ENCODE measurements at regions not wholly inside any gene's neighbourhood (a gene's known extent, or its start where the extent isn't known, plus 50 kb on each side); places are given as distances from the start of the nearest gene placed in this dataset.

GRCh38 chr5:34475249-34475966 is 180.7 kb upstream of the RAI14 start:
- H3K9me2 ChIP-seq (ENCODE audit: insufficient read depth): no peaks in the 10 kb centered on the region
- no peak for TF ChIP-seq EZH2 (IDR thresholded peaks at IDR 0.05; ENCODE audit: low read depth)
- TF ChIP-seq CTCF (conservative IDR thresholded peaks at IDR 0.05): no peak
- CTCF ChIA-PET: interaction anchor here (0.8 to 1.5 kb wide), 5 partner anchors 13 to 440 kb away, joined by 3 to 7 read pairs (median 3); partner anchors contain the start of genes BRIX1 and RAD1
- POLR2A ChIA-PET (ENCODE audit: unreplicated experiment): interaction anchor here (0.7 kb wide), 1 partner anchor 377 kb away, joined by 5 read pairs; no protein-coding TSS in a partner anchor
- DNase-seq: no peak
- no peaks in the 10 kb centered on the region for H3K36me3 ChIP-seq (ENCODE audit: low read depth)
- H4K20me1 ChIP-seq (ENCODE audit: insufficient read depth): no peaks in the 10 kb centered on the region
- no peaks in the 10 kb centered on the region for H3K27me3 ChIP-seq (ENCODE audit: insufficient read depth, low read depth)
- intact Hi-C loops (cut with micrococcal nuclease; ENCODE audit: unreplicated experiment): loop anchor here (10.0 kb wide), 1 partner anchor 609 kb away; no protein-coding TSS in a partner anchor
- H3K79me2 ChIP-seq (ENCODE audit: low read depth): no peaks in the 10 kb centered on the region
- H2AFZ ChIP-seq: no peak overlapping the region
- no peak overlapping the region for H3K4me2 ChIP-seq
- no TSS peak for BruUV-seq (replicated peaks)
- H3F3A ChIP-seq (ENCODE audit: insufficient read depth, low read depth): no peaks in the 10 kb centered on the region
- H3K4me1 ChIP-seq (replicated peaks; ENCODE audit: insufficient read depth): no peaks in the 10 kb centered on the region
- no peak overlapping the region for H3K4me3 ChIP-seq
- no peaks in the 10 kb centered on the region for H3K9me3 ChIP-seq (ENCODE audit: insufficient read depth, low read depth)
- no peak overlapping the region for H3K27ac ChIP-seq

DNA sequence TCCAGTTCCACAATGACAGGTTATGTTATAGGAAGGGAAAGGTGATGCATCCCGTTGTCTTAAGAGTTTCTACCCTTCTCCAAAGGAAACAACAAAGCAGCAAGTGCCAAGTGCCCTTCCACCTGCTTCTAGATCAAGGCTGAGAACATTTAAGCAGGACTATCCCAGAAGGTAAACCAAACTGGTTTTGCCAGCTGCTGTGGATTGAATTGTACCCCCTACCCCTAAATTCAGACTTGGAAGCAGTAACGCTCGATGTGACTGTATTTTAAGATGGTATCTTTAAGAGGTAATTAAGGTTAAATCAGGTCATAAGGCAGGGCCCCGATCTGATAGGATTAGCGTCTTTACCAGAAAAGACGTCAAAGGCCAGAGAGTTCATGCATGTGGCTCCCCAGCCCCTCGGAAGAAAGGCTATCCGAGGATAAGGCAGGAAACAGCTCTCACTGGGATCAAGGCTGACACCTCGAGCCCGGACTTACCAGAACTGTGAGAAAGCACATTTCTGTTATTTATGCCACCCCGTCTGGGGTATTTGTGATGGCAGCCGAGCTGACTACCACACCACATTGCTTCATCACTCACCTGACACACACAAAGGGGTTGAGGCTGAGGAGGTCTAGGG is 179.1 kb upstream of the RAI14 start:
- BruUV-seq (replicated peaks): no TSS peak
- POLR2A ChIA-PET (ENCODE audit: unreplicated experiment): no interaction called here

More for the DNA sequence above, 179.1 kb upstream of the RAI14 start:
- Histone ChIP-seq H3K4me3 (no peak overlapping the region), H2AFZ (no peak overlapping the region), H3K9me2 (ENCODE audit: insufficient read depth) (no peaks in the 10 kb centered on the region), H3K27ac (no peak overlapping the region), H4K20me1 (ENCODE audit: insufficient read depth) (no peaks in the 10 kb centered on the region), H3K79me2 (ENCODE audit: low read depth) (no peaks in the 10 kb centered on the region), H3K36me3 (ENCODE audit: low read depth) (no peaks in the 10 kb centered on the region), H3F3A (ENCODE audit: insufficient read depth, low read depth) (no peaks in the 10 kb centered on the region), H3K4me1 (replicated peaks; ENCODE audit: insufficient read depth) (no peaks in the 10 kb centered on the region), H3K27me3 (ENCODE audit: insufficient read depth, low read depth) (no peaks in the 10 kb centered on the region), H3K4me2 (no peak overlapping the region), H3K9me3 (ENCODE audit: insufficient read depth, low read depth) (no peaks in the 10 kb centered on the region)
- no peak for DNase-seq
- CTCF ChIA-PET: interaction anchor here (1.0 kb wide), 1 partner anchor 525 kb away, joined by 3 read pairs; no protein-coding TSS in a partner anchor
- TF ChIP-seq EZH2 (IDR thresholded peaks at IDR 0.05; ENCODE audit: low read depth): no peak
- no peak for TF ChIP-seq CTCF (conservative IDR thresholded peaks at IDR 0.05)
- intact Hi-C loops (cut with micrococcal nuclease; ENCODE audit: unreplicated experiment): loop anchor here (10.0 kb wide), 1 partner anchor 608 kb away; no protein-coding TSS in a partner anchor

All from PC-9 (cell line).